GM18909 (cell line): ENCODE measurements at regions not wholly inside any gene's neighbourhood (a gene's known extent, or its start where the extent isn't known, plus 50 kb on each side); places are given as distances from the start of the nearest gene placed in this dataset.

Experiments used
- ATAC-seq: cut with Tn5 transposase; IDR thresholded peaks from one replicate; pipeline ENCODE4 v1.9.1; 2021; ENCODE audit warnings: mild to moderate bottlenecking; ENCODE audit not compliant: unreplicated experiment, poor library complexity

DNA sequence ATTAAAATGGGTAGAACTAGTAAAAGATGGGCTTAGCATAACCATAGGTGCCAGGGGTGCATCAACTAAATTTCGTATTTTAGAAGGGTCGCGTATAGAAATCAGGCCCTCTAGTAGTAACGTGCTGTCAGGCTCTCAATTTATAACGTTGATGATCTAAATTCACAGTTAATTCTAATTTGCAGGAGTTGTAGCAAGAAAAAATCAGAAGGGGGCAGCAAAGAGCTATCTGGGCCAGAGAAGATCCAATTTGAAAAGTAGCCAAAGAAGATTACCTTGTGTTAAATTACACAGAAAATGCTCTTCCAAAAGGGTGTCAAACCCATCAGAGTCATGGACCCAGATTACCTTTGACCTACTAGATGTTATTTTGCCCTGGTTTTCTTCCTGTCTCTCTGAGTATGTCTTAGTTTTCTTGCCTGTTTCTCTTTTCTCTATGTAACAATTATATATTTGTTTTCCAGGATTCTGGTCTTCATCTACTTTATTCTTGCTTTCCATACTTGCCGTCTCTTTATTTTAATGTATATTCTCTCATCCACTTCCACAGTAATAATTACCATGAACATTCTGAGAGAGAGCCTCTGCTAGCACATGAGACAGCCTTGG, 1030.9 kb downstream of the AMY1C start:
- peak; percentile 77 for ATAC-seq

DNA sequence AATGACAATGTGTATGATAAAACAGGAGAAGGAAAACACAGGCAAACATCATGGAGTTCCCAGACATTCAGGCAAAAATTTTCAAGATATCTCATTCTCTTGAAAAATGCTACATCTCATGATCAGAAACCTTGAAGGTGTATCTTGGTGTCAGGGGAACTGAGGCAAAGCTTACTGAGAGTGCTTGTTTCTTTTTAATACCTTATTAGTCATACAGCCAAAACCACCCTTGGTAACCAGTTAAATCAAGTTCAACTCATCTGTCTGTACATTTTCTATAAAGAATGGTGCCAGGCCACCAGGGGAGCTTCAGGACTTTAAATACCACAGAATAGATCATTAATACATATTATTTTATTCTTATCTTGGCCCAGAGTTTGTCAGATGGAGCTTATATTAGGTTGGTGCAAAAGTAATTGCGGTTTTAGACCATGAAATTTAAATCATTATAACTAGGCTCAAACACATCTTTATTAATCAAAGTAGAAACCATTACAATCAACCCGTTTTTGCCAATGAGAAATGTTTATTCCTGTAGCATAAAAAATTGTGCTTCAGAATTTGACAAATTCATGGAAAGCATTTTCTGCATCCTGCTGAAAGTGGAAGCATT, 1036.0 kb downstream of the AMY1C start:
- ATAC-seq = no peak

DNA sequence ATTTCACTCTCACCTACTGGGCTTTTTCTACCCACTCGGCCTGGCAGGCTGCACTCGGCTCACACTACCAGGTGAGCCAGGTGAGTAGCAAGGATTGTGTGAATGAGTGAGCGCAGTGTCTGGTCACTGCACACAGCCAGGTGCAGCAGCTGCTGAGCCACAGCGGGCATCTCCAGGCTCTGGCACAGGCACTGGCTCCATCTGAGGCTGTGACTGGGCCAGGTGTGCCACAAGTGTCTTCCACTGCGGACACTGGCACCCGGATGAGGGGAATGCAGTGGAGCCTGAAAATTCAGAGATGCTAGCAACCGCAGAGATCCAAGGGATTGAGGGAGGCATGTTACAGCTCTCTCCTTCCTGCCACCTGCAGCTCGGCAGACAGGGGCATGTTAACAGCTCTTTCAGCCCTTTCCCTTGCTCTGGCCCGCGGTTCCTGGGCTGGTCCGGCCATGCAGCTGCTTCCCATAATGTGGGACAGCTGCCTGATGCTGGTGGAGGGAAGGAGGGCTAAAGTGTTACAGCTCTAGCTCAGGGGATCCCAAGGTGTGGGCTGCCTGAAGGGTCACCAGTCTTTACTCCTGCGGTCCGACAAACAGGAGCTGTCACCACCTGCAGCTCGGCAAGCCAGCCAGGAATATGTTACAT, 1038.3 kb downstream of the AMY1C start:
- ATAC-seq = no peak

DNA sequence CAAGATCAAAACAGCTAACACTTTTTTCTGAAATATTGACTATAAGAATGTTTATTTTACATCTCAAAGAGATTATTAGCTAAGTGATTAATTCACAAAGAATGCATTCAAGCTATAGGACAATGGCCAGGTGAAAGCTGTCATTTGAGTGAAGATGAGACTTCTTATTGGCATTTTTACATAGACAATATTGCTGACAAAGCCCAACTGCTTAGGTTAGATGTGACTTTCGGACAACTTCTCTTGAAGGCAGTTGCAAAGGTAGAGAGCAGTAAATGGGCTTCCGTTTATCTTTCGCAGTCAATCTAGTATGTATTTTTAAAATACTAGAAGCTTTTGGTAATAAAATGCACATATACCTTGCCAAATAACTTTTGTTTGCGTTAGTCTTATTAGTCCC, 1041.3 kb downstream of the AMY1C start:
- ATAC-seq = no peak

- ATAC-seq = no peak
Measured at GRCh38 chr1:104794035-104794434, 1044.3 kb downstream of the AMY1C start.

DNA sequence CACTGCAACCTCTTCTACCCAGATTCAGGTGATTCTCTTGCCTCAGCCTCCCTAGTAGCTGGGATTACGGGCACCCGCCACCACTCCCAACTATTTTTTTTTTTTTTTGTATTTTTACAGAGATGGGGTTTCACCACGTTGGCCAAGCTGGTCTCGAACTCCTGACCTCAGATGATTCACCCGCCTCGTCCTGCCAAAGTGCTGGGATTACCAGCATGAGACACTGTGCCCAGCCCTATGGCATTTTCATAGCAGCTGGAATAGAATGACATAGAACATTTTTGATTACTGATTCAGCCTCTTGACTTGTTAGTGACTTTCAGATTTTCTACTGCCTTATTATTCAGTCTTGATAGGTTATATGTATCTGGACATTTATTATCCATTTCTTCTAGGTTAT, 1046.2 kb downstream of the AMY1C start:
- ATAC-seq = no peak

- no peak for ATAC-seq
Measured at GRCh38 chr1:104797982-104798381, 1048.3 kb downstream of the AMY1C start.

DNA sequence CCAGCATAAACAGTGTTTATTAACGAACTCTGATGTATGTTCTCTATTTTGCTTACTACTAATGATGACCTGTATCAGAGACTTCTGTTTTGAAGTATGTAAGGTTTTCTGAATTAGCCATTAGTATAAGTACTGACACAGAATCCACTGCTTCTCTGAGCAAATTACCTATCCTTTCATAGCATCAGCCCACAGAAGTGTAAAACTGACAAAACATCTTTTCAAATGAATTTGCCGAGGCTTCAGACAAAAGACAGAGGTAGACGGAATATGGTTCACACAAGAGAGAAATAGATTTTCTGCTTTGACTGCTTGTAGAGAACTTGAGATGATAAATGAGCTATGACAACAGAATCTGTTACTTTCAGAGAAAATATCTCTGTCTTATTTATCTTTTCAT, 1051.6 kb downstream of the AMY1C start:
- ATAC-seq = no peak

- no peak for ATAC-seq
Measured at GRCh38 chr1:104804147-104804546, 1054.4 kb downstream of the AMY1C start.

- ATAC-seq = no peak
Measured at GRCh38 chr1:104807590-104807989, 1057.9 kb downstream of the AMY1C start.

DNA sequence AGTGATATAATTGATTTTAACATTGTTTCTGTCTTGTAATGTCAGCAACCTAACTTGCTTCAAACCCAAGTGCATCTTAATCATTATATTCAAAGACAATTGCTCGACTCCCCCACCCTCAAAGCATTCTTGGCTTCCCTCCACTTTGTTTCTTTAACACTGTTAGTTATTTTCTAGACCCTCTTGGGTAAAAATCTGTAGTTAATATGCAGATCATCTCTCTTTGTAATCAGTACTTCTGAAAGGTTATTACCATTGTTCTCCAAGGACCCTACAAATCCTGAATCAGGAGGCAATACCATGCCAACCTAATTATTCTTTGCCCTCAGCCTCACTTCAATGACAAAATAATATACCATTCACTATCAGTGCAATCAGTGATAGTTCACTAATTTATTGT, 1075.7 kb downstream of the AMY1C start:
- no peak for ATAC-seq

- no peak for ATAC-seq
Measured at GRCh38 chr1:104830534-104830933, 1080.8 kb downstream of the AMY1C start.

DNA sequence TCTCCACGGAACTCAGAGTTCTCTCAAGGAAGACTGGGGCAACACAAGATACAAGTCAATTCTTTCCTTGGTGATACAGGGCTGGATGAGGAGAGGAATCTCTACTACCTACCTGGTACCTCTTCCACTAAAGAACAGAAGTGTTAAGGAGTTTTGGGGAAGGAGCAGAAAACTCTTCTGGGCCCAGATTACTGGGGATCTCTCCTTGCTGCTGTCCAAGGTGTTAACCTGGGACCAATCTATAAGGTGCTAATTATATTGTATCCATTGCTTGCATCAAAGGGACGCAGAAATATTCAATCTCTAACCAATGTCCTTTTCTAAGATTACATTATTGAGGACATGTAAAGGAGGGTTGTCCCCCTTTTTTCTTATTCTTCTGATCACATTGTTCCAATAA, 1102.5 kb downstream of the AMY1C start:
- no peak for ATAC-seq

DNA sequence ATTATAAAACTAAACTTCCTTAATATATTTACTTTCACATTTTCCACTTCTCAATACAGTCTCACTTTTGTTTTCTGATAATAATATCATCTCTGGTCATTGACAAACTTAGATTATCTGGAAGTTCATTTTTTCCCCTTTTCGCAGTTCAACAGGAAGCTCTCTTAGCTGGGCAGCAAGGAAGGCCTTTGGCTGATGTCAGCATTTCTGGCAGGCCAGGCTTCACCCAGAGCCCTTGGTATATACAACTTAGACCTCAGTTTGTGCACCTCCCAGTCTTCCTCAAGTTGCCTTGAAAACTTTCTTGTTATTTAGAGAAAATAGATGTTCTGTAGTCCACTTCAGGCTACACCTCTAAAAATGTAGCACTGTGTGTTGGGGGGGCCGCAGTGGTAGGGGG, 1103.6 kb downstream of the AMY1C start:
- no peak for ATAC-seq

DNA sequence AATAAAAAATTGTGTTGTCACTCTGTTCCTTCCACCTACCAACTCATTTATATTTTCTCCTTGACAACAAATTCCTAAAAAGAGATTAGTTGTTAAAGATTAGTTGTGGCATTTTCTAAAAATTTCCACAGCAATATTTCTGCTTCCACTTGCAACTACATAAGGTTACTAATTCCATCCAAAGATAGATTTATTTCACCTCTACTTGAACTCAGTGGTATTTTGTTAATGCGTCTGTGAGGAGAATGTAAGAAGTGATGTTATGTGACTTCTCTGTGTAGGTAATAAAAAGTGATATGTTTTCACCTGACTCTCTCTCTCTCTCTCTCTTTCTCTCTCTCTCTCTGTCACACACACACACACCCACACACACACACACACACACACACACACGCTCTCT, 1104.8 kb downstream of the AMY1C start:
- ATAC-seq = no peak

- no peak for ATAC-seq
Measured at GRCh38 chr1:104855550-104855949, 1105.9 kb downstream of the AMY1C start.

DNA sequence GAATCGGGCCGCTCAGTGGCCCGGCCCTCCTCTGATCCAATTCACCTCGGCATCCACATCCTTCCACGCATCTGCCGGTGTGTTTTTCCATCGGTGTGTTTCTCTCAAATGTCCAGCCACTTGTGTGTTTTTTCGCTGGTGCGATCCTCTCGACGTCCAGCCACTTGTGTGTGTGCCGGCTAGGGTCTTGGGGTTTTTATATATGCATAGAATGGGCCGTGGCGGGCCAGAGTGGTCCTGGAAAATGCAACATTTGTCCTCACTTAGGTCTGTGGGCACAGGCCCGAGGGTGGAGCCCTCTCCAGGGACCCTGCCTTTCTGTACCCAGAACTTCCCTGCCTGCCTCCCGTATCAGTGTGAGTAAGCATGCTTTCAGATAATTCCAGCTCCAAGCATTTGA, 1106.4 kb downstream of the AMY1C start:
- ATAC-seq = no peak

DNA sequence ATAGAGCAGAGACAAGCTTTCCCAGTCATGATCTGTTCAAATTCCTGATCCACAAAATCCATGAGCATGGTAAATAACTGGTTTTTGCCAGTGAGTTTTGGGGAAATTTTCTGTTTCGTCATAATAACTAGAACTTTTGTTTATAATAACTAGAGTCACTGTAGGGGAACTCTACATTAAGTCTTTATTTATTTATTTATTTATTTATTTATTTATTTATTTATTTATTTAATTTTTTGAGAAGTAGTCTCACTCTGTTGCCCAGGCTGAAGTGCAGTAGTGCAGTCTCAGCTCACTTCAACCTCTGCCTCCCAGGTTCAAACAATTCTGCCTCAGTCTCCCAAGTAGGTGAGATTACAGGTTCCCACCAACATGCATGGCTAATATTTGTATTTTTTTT, 1106.8 kb downstream of the AMY1C start:
- ATAC-seq = no peak

DNA sequence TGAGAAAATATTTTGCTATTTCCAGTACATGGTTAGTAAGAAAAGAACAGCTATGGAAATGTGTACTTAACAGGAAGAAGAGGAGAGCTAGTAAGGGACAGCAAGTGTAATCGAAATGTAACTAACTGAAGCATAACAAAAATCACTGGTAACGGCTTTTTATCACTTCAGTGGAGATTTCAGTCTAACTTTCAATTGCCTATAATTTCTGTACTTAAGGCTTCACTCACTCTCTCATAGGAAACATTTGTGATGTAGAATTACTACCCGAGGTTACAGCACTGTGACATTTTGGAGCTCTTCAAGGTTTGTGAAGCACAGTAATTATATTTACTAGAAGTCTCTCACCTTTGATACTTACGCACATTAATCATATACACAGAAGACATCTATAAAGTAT, 1119.1 kb downstream of the AMY1C start:
- ATAC-seq = no peak

DNA sequence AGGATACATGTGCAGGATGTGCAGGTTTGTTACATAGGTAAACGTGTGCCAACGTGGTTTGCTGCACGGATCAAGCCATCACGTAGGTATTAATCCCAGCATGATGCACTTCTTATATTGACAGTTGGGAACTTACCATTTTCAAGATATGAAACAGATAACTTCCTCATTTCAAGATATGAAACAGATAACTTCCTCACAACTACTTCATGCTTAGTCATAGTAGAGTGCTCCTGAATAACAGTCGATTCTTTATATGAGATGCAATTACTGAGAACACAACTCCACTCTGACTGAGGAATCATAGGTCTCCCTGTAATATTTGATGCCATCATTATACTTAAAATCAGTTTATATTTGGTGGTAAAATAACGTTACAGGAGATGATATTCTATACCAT, 1124.3 kb downstream of the AMY1C start:
- peak; percentile 85 for ATAC-seq

- no peak for ATAC-seq
Measured at GRCh38 chr1:104878203-104878909, 1128.7 kb downstream of the AMY1C start.
